Loucy (cell line): ENCODE measurements at regions not wholly inside any gene's neighbourhood (a gene's known extent, or its start where the extent isn't known, plus 50 kb on each side); places are given as distances from the start of the nearest gene placed in this dataset.

Experiments used
- H2AFZ ChIP-seq: fragments of 200-600 bp; sonication (generic); 2 replicates; pipeline ENCODE4 v1.6.0; 2016; ENCODE audit warnings: antibody characterized with exemption, mild to moderate bottlenecking, low read length, moderate library complexity
- H3F3A ChIP-seq: fragments of 200-600 bp; 2 replicates; pipeline ENCODE4 v1.6.0; 2016; ENCODE audit warnings: antibody characterized with exemption, low read depth, mild to moderate bottlenecking
- H3K27me3 ChIP-seq: fragments of 200-600 bp; sonication (generic); 2 replicates; pipeline ENCODE4 v1.6.1; 2014; ENCODE audit warnings: low read length, mild to moderate bottlenecking; ENCODE audit not compliant: insufficient read depth, poor library complexity, severe bottlenecking
- H3K36me3 ChIP-seq: fragments of 200-600 bp; sonication (generic); 2 replicates; pipeline ENCODE4 v1.6.1; 2016; ENCODE audit warnings: low read length; ENCODE audit not compliant: insufficient read depth
- H3K4me1 ChIP-seq: fragments of 200-600 bp; sonication (generic); 2 replicates; pipeline ENCODE4 v1.5.1; 2014; ENCODE audit warnings: low read length, mild to moderate bottlenecking; ENCODE audit not compliant: insufficient read depth, poor library complexity, severe bottlenecking
- H3K4me2 ChIP-seq: fragments of 200-600 bp; sonication (generic); 2 replicates; pipeline ENCODE4 v1.6.0; 2014; ENCODE audit warnings: antibody characterized with exemption, low read length, low read depth, mild to moderate bottlenecking; ENCODE audit not compliant: poor library complexity, severe bottlenecking
- H3K4me3 ChIP-seq: fragments of 200-600 bp; sonication (generic); 2 replicates; pipeline ENCODE4 v1.5.1; 2014; ENCODE audit warnings: low read length, mild to moderate bottlenecking, mixed read lengths; ENCODE audit not compliant: poor library complexity, severe bottlenecking
- H3K79me2 ChIP-seq: fragments of 200-600 bp; sonication (generic); 2 replicates; pipeline ENCODE4 v1.6.1; 2014; ENCODE audit warnings: low read length; ENCODE audit not compliant: insufficient read depth
- H3K9ac ChIP-seq: fragments of 200-600 bp; sonication (generic); 2 replicates; pipeline ENCODE4 v1.6.0; 2014; ENCODE audit warnings: mild to moderate bottlenecking, low read depth, low read length, moderate library complexity; ENCODE audit not compliant: poor library complexity, severe bottlenecking
- H3K9me2 ChIP-seq: fragments of 200-600 bp; sonication (generic); replicated peaks from 2 replicates; pipeline ENCODE4 v1.6.1; 2016; ENCODE audit warnings: low read depth, low read length, mixed read lengths
- H3K9me3 ChIP-seq: fragments of 200-600 bp; sonication (generic); 2 replicates; pipeline ENCODE4 v1.6.1; 2014; ENCODE audit warnings: mild to moderate bottlenecking, antibody characterized with exemption, low read length, low read depth; ENCODE audit not compliant: insufficient read depth
- H4K20me1 ChIP-seq: fragments of 200-600 bp; sonication (generic); 2 replicates; pipeline ENCODE4 v1.6.0; 2014; ENCODE audit warnings: antibody characterized with exemption, low read length, mild to moderate bottlenecking; ENCODE audit not compliant: insufficient read depth, poor library complexity, severe bottlenecking
- CTCF ChIP-seq: fragments of 200-600 bp; sonication (generic); conservative IDR thresholded peaks from 2 replicates; pipeline ENCODE4 v1.5.1; 2014; ENCODE audit warnings: mild to moderate bottlenecking, antibody characterized with exemption, low read length
- EZH2phosphoT487 ChIP-seq: fragments of 200-600 bp; IDR thresholded peaks from 2 replicates; pipeline ENCODE4 v1.6.1; 2018; ENCODE audit warnings: antibody characterized with exemption, mild to moderate bottlenecking, moderate library complexity, borderline replicate concordance

GRCh38 chr1:83691953-83692500 lies 306.9 kb downstream of the TTLL7 start:
- Histone ChIP-seq H3K4me3 (no peak overlapping the region), H3K79me2 (no peaks in the 10 kb centered on the region), H4K20me1 (no peaks in the 10 kb centered on the region), H3K9ac (no peak overlapping the region), H3F3A (no peaks in the 10 kb centered on the region), H3K27me3 (no peaks in the 10 kb centered on the region), H3K4me2 (no peak overlapping the region), H3K36me3 (no peaks in the 10 kb centered on the region), H3K9me2 (no peaks in the 10 kb centered on the region), H3K9me3 (no peaks in the 10 kb centered on the region), H2AFZ (no peak overlapping the region), H3K4me1 (no peaks in the 10 kb centered on the region)
- no peak for TF ChIP-seq CTCF
- TF ChIP-seq EZH2phosphoT487: no peak

GRCh38 chr1:83689921-83690868 lies 308.7 kb downstream of the TTLL7 start:
- TF ChIP-seq CTCF: no peak
- no peak for TF ChIP-seq EZH2phosphoT487
- Histone ChIP-seq H4K20me1 (no peaks in the 10 kb centered on the region), H3K9me2 (no peaks in the 10 kb centered on the region), H3K4me1 (no peaks in the 10 kb centered on the region), H3K27me3 (no peaks in the 10 kb centered on the region), H3K4me3 (no peak overlapping the region), H3K4me2 (no peak overlapping the region), H3K9ac (no peak overlapping the region), H2AFZ (no peak overlapping the region), H3F3A (no peaks in the 10 kb centered on the region), H3K36me3 (no peaks in the 10 kb centered on the region), H3K9me3 (no peaks in the 10 kb centered on the region), H3K79me2 (no peaks in the 10 kb centered on the region)

- Histone ChIP-seq H3K4me1 (no peaks in the 10 kb centered on the region), H3K4me2 (no peak overlapping the region), H3K79me2 (no peaks in the 10 kb centered on the region), H3K9ac (no peak overlapping the region), H3K9me3 (no peaks in the 10 kb centered on the region), H4K20me1 (no peaks in the 10 kb centered on the region), H3K27me3 (no peaks in the 10 kb centered on the region), H2AFZ (no peak overlapping the region), H3F3A (no peaks in the 10 kb centered on the region), H3K36me3 (no peaks in the 10 kb centered on the region), H3K4me3 (no peak overlapping the region), H3K9me2 (no peaks in the 10 kb centered on the region)
- no peak for TF ChIP-seq EZH2phosphoT487
These were observed 316.8 kb downstream of the TTLL7 start for GRCh38 chr1:83682132-83682531.
